A549 (cell line): ENCODE measurements at regions not wholly inside any gene's neighbourhood (a gene's known extent, or its start where the extent isn't known, plus 50 kb on each side); places are given as distances from the start of the nearest gene placed in this dataset.

Source experiments
- BHLHE40 ChIP-seq: IDR thresholded peaks from 2 replicates; pipeline ENCODE4 v1.6.1; 2012; ENCODE audit warnings: low read depth, low read length, inconsistent platforms
- CHD4 ChIP-seq: fragments of 200-600 bp; sonication (generic); IDR thresholded peaks from 2 replicates; pipeline ENCODE4 v1.6.1; 2016; ENCODE audit warnings: antibody characterized with exemption, mild to moderate bottlenecking, borderline replicate concordance
- EP300 ChIP-seq, 2 experiments: fragments of >200 bp; sonication (Bioruptor Twin); formaldehyde crosslinking; IDR thresholded peaks; 2 replicates in 1 of 2; 3 replicates in 1 of 2; pipeline ENCODE4 v1.6.1; 2016 to 2017
- GATA3 ChIP-seq: IDR thresholded peaks from 2 replicates; pipeline ENCODE4 v1.6.1; 2012; ENCODE audit warnings: borderline replicate concordance
- MAFK ChIP-seq: fragments of 450-650 bp; IDR thresholded peaks from 2 replicates; pipeline ENCODE4 v1.6.1; 2014; ENCODE audit not compliant: partially characterized antibody
- NFE2L2 ChIP-seq: fragments of 150-350 bp; conservative IDR thresholded peaks from 2 replicates; pipeline ENCODE4 v1.6.1; 2014; ENCODE audit warnings: low read length
- NPAS2 ChIP-seq: fragments of 250-450 bp; sonication (Bioruptor Pico); IDR thresholded peaks from 2 replicates; pipeline ENCODE4 v1.8.0; 2022; ENCODE audit warnings: mild to moderate bottlenecking, moderate library complexity, borderline replicate concordance
- POLR2A ChIP-seq: IDR thresholded peaks from 2 replicates; pipeline ENCODE4 v1.6.1; 2012; ENCODE audit warnings: mild to moderate bottlenecking, low read length
- RARB ChIP-seq: fragments of 250-450 bp; sonication (Bioruptor Pico); IDR thresholded peaks from 2 replicates; pipeline ENCODE4 v1.8.0; 2021; ENCODE audit warnings: mild to moderate bottlenecking, moderate library complexity
- SMC3 ChIP-seq: fragments of >200 bp; sonication (Bioruptor Twin); formaldehyde crosslinking; IDR thresholded peaks from 3 replicates; pipeline ENCODE4 v1.6.1; 2018; ENCODE audit warnings: inconsistent platforms
- TF ChIP-seq, protein P1 (sequence below): fragments of >200 bp; sonication (Bioruptor Twin); formaldehyde crosslinking; IDR thresholded peaks from 3 replicates; pipeline ENCODE4 v1.5.1; 2016

DNA sequence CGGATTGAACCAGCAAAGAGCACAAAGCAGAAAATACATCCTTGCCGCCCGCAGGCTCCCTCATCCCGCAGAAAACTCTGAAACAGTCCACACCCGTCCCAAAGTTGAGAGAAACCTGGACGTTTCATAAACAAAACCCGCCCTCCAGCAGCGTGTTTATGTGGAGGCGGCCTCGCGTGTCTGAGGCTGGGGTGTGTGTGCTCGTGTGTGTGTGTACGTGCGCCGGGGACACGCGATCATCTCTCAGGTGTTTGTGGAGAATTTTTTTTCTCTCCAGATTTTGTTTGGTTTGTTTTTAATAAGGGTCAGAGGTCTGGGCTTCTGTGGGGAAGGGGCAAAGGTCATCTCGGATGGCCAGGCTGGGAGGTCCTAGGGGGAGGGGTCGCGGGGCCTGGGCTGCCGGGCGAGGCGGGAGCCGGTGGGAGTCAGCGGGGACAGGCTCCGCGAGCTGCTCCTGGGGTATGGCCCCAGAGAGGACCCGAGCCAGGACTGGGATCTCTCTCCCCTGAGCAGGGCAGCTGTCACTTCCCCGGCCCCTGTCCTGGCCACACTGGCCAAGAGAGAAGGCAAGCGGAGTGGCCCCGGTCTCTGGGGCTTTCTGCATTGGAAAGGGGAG, 206.4 kb downstream of the C9orf50 start:
- TF ChIP-seq MAFK, result no peak
- TF ChIP-seq, protein P1, sequence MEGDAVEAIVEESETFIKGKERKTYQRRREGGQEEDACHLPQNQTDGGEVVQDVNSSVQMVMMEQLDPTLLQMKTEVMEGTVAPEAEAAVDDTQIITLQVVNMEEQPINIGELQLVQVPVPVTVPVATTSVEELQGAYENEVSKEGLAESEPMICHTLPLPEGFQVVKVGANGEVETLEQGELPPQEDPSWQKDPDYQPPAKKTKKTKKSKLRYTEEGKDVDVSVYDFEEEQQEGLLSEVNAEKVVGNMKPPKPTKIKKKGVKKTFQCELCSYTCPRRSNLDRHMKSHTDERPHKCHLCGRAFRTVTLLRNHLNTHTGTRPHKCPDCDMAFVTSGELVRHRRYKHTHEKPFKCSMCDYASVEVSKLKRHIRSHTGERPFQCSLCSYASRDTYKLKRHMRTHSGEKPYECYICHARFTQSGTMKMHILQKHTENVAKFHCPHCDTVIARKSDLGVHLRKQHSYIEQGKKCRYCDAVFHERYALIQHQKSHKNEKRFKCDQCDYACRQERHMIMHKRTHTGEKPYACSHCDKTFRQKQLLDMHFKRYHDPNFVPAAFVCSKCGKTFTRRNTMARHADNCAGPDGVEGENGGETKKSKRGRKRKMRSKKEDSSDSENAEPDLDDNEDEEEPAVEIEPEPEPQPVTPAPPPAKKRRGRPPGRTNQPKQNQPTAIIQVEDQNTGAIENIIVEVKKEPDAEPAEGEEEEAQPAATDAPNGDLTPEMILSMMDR, result no peak
- TF ChIP-seq RARB (CRISPR knock-in tag), result no peak
- no peak for TF ChIP-seq NFE2L2
- no peak for TF ChIP-seq SMC3
- TF ChIP-seq EP300 (IDR thresholded peaks at IDR 0.05), result no peak
- TF ChIP-seq BHLHE40, result no peak
- no peak for TF ChIP-seq CHD4
- no peak for TF ChIP-seq POLR2A
- TF ChIP-seq GATA3, result no peak
- no peak for TF ChIP-seq NPAS2 (CRISPR knock-in tag)
